Activated effector memory CD4-positive, alpha-beta T cell treated with anti-CD3 and anti-CD28 coated beads, Interleukin-2, amount 50 U/mL, for 16 hours (primary cell): ENCODE measurements at regions not wholly inside any gene's neighbourhood (a gene's known extent, or its start where the extent isn't known, plus 50 kb on each side); places are given as distances from the start of the nearest gene placed in this dataset.

Experiments
- DNase-seq: peaks from one replicate; pipeline ENCODE4 v3.0.0-alpha.2; 2020

- DNase-seq = peak; percentile 34
These were observed 404.1 kb downstream of the PTPRU start for GRCh38 chr1:29640428-29640785.

GRCh38 chr1:29639741-29640427, 403.6 kb downstream of the PTPRU start:
- peak; percentile 34 for DNase-seq

GRCh38 chr1:29639156-29639736, 402.9 kb downstream of the PTPRU start:
- peak; percentile 22 for DNase-seq

- DNase-seq = peak; percentile 27
These were observed 402.0 kb downstream of the PTPRU start for GRCh38 chr1:29638281-29638680.

DNA sequence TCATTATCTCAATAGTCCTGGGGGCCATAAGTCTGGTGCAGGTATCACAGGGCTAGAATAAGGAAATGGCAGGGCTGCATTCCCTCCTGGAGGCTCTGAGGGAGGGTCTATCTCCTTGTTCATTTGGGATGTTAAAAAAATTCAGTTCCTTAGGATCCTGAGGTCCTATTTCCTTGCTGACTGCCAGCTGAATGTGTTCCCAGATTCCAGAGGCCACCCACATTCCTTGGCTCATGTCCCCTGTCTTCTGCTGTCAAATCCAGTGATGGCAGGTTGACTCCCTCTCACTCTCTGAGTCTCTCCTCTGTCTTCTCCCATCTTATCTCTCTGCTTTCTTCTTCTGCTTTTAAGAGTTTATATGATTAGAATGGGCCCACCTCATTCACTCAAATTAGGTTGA, 400.6 kb downstream of the PTPRU start:
- peak; percentile 16 for DNase-seq

DNA sequence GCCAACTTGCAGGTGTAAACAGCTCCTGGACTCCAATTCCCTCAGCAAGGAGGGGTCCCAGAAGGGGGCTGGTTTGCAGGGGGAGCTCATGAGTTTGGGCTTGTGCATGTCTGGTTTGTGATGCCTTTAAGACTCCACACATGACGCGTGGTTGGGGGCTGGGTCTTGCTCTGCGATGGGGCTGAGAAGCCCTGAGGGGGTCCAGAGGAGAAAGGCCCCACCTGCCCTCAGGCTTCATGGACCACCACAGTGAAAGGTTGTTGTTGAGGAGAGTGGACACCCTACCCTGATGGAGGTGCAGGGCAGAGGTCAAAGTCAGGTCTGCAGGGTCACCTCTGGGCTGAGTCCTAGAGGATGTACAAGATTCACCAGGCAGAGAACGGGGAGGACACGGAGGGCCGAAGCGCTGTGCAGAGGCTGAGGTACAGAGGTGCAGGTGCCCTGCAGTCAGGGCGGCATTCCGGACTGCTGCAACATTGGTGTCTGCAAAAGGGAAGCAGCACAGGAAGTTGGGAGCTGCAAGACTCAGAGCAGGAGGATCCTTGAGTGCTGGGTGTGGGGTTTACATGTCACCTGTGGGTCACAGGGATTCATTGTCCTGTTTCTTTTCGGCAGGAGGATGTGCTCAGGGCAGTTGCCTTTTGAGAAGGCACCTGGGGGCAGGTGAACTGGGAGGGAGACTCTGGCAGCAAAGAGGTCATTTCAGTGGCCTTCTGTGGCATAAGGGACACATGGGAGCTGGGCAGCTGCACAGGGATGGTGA, 399.4 kb downstream of the PTPRU start:
- no peak for DNase-seq

GRCh38 chr1:29634746-29635335, 398.5 kb downstream of the PTPRU start:
- no peak for DNase-seq

DNA sequence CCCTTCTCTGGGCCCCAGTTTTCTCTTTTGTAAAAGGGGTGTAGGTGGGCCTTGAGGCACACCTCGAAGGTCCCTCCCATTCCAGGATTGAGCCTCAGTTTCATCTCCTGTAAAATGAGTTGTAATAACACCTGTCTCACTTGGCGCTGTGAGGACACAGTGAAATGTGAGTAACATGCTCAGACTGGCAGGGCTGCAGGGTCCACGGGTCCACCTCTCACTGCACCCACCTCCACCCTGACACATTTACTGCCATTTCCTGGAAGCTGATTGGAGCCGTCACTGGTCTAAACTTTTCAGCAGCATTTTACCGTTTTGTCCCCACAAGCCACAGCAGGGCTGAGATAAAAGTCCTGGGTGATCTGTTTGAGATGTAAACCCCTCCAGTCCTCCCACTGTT, 398.0 kb downstream of the PTPRU start:
- DNase-seq = no peak

- no peak for DNase-seq
These were observed 397.4 kb downstream of the PTPRU start for GRCh38 chr1:29633771-29634170.

GRCh38 chr1:29632806-29633615, 396.7 kb downstream of the PTPRU start:
- no peak for DNase-seq

DNA sequence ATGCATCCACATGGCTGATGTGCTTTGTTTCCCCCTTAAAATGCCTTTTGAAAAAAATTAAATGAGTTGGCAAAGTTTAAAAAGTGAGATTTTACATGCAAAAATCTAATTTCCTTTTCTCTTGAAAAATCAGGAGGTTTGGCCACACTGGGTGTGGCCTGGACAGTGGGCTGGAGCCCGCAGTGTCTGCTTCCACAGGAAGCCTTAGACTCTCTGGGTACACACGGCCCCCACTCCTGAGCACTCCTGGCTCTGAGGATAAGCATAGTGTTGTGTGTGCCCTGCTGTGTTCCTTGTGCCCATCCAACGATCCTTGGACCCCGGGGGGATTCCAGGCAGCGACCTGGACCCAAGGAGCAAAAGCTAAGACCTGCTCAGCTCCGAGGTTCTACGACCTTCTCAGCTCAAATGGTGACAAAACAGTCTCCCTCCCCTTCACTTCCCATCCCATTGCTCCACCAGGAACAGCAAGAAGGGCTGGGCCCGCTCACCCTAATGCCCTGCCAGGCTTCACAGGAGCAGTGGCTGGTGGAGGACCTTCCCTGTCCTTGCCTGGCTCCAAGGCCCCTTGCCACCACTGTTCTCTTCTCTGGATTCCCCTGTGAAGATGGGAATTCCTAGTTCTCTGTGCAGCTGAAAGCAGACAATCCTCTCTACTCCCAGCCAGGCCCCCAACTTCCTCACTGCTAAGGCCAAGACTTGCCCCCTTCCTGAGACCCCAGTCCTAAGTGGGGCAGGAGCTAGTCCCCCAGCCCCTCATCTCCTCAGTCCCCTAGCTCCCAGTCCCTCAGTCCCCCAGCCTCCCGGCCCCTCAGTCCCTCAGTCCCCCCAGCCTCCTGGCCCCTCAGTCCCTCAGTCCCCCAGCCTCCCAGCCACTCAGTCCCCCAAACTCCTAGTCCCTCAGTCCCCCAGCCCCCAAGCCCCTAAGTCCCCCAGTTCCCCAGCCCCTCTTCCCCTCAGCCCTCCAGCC, 395.8 kb downstream of the PTPRU start:
- no peak for DNase-seq

- no peak for DNase-seq
These were observed 395.0 kb downstream of the PTPRU start for GRCh38 chr1:29631361-29631760.

GRCh38 chr1:29630756-29631155, 394.4 kb downstream of the PTPRU start:
- DNase-seq = no peak

- DNase-seq = peak; percentile 41
These were observed 393.6 kb downstream of the PTPRU start for GRCh38 chr1:29629814-29630516.

- no peak for DNase-seq
These were observed 393.1 kb downstream of the PTPRU start for GRCh38 chr1:29629401-29629800.

- no peak for DNase-seq
These were observed 391.9 kb downstream of the PTPRU start for GRCh38 chr1:29628190-29628589.

GRCh38 chr1:29626726-29627125, 390.4 kb downstream of the PTPRU start:
- DNase-seq = no peak

DNA sequence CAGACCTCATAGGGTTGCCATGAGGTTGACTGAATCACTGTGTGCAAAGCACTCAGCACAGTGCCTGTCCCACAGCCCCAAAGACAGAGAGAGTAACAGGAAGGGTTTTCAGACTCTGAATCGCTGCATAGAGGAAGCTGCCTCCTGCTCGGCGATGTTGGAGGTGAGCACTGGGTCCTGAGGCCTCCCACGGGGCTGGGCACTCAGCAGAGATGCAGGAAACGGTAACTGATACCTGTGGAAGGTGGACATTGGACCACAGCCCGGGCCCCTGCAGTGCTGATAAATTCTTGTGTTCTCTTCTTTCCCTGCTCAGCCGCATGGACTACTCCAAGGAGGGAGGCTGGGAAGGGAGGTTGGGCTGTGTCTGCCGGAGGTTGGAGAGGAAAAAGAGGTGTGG, 389.7 kb downstream of the PTPRU start:
- no peak for DNase-seq

- no peak for DNase-seq
These were observed 388.7 kb downstream of the PTPRU start for GRCh38 chr1:29625084-29625420.

DNA sequence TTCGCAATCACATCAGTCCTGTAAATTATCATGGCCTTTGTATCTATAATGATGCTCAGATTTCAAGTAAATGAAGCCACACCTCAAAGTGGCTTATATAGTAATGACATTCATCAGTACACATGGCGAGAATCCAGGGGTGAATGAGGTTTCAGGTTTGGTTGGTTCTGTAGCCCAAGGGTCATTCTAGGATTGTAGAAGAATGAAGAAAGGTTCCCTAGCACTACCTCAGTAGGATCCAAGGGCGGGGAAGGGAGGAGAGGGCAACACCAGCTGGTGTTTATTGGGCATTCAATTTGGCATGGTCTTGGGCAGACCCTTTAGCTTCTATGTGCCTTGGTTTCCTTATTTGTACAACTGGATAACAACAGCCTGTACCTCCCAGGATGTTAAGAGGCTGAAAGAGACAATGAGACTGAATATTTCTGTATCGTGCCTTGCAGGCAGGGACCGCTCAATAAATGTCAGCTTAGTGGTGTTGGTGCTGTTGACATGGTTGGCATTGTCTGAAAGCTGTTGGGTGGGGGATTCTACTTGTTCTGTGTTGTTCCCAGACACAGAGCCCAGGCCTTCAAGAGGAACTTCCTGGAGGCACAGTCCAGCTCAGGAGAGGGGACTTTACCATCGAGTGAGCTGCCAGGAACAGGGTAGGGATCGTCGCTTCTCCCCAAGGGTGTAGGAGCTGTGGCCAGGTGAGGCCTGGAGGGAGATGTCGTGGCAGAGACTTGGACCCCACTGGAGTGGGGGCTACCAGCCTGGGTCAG, 388.2 kb downstream of the PTPRU start:
- DNase-seq = no peak
